Testis (tissue), 2 donors: ENCODE measurements at regions not wholly inside any gene's neighbourhood (a gene's known extent, or its start where the extent isn't known, plus 50 kb on each side); places are given as distances from the start of the nearest gene placed in this dataset.

Experiments
- CTCF ChIP-seq, 3 experiments: fragments of 450-650 bp in 2 of 3; fragments of 200-600 bp in 1 of 3; sonication (generic) in 1 of 3; IDR thresholded peaks; one replicate each; pipeline ENCODE4 v1.5.1; 2016 to 2019; ENCODE audit warnings: antibody characterized with exemption in 3 of 3, mild to moderate bottlenecking in 2 of 3, moderate library complexity in 1 of 3
- POLR2A ChIP-seq: fragments of 450-650 bp; IDR thresholded peaks from one replicate; pipeline ENCODE4 v1.6.1; 2017; ENCODE audit warnings: antibody characterized with exemption, mild to moderate bottlenecking, moderate library complexity

GRCh38 chr2:53510401-53510800, 257.2 kb upstream of the CHAC2 start:
- TF ChIP-seq POLR2A (no peak), CTCF (IDR thresholded peaks at IDR 0.05) (no peak)
